ENCODE measurements at regions not wholly inside any gene's neighbourhood (a gene's known extent, or its start where the extent isn't known, plus 50 kb on each side); places are given as distances from the start of the nearest gene placed in this dataset.
A peak's percentile ranks its signal among the peaks of the same experiment; 100 is the strongest.

- TF ChIP-seq POLR2AphosphoS5 (IDR thresholded peaks at IDR 0.05; ENCODE audit: low read depth, low read length) (no peak), ZBTB14 (CRISPR knock-in tag; IDR thresholded peaks at IDR 0.05) (0 out of 2 replicates have a peak, but pooled peaks have one; percentile 21), ZBTB39 (CRISPR knock-in tag; IDR thresholded peaks at IDR 0.05) (no peak), ZFP36L2 (CRISPR knock-in tag; IDR thresholded peaks at IDR 0.05) (no peak), ETV6 (CRISPR knock-in tag; conservative IDR thresholded peaks at IDR 0.05) (0 out of 2 replicates have a peak, but pooled peaks have one; percentile 24), ZNF441 (CRISPR knock-in tag; IDR thresholded peaks at IDR 0.05; ENCODE audit: borderline replicate concordance) (peak; percentile 74; the same call in 1 of the 2 replicates), ZNF607 (CRISPR knock-in tag; IDR thresholded peaks at IDR 0.05; ENCODE audit: borderline replicate concordance) (peak; percentile 46; the same call in 1 of the 2 replicates), ZFX (CRISPR knock-in tag; IDR thresholded peaks at IDR 0.05; ENCODE audit: low read depth) (0 out of 2 replicates have a peak, but pooled peaks have one; percentile 26), ZNF432 (CRISPR knock-in tag; IDR thresholded peaks at IDR 0.05; ENCODE audit: borderline replicate concordance) (no peak), ZMAT3 (CRISPR knock-in tag; conservative IDR thresholded peaks at IDR 0.05) (0 out of 2 replicates have a peak, but pooled peaks have one; percentile 62), NR0B2 (CRISPR knock-in tag; IDR thresholded peaks at IDR 0.05) (0 out of 2 replicates have a peak, but pooled peaks have one; percentile 60), CENPT (CRISPR knock-in tag; IDR thresholded peaks at IDR 0.05; ENCODE audit: low read depth) (peak; percentile 57; the same call in 1 of the 2 replicates), ZBTB38 (CRISPR knock-in tag; IDR thresholded peaks at IDR 0.05) (no peak), MTA3 (CRISPR knock-in tag; IDR thresholded peaks at IDR 0.05) (no peak), ZNF800 (CRISPR knock-in tag; IDR thresholded peaks at IDR 0.05) (peak; percentile 58), SAP130 (CRISPR knock-in tag; IDR thresholded peaks at IDR 0.05; ENCODE audit: low read depth) (peak; percentile 23; the same call in 1 of the 2 replicates), LBX2 (CRISPR knock-in tag; IDR thresholded peaks at IDR 0.05; ENCODE audit: borderline replicate concordance) (peak; percentile 46; the same call in 1 of the 2 replicates), MAZ (IDR thresholded peaks at IDR 0.05; ENCODE audit: borderline replicate concordance, low read depth, low read length) (no peak), MAZ (CRISPR knock-in tag; IDR thresholded peaks at IDR 0.05; ENCODE audit: low read depth) (peak; percentile 54; the same call in 1 of the 2 replicates), HOXA3 (CRISPR knock-in tag; IDR thresholded peaks at IDR 0.05) (peak; percentile 24; the same call in 1 of the 2 replicates)
Observed at GRCh38 chr16:85169333-85170065, 57.2 kb upstream of the CIBAR2 start (continued).
